ENCODE measurements at regions not wholly inside any gene's neighbourhood (a gene's known extent, or its start where the extent isn't known, plus 50 kb on each side); places are given as distances from the start of the nearest gene placed in this dataset.

- no peak for DNase-seq
- no peak overlapping the region for H3K27ac ChIP-seq
- H3F3A ChIP-seq (ENCODE audit: insufficient read depth, low read depth), result no peaks in the 10 kb centered on the region
- TF ChIP-seq, protein P1, sequence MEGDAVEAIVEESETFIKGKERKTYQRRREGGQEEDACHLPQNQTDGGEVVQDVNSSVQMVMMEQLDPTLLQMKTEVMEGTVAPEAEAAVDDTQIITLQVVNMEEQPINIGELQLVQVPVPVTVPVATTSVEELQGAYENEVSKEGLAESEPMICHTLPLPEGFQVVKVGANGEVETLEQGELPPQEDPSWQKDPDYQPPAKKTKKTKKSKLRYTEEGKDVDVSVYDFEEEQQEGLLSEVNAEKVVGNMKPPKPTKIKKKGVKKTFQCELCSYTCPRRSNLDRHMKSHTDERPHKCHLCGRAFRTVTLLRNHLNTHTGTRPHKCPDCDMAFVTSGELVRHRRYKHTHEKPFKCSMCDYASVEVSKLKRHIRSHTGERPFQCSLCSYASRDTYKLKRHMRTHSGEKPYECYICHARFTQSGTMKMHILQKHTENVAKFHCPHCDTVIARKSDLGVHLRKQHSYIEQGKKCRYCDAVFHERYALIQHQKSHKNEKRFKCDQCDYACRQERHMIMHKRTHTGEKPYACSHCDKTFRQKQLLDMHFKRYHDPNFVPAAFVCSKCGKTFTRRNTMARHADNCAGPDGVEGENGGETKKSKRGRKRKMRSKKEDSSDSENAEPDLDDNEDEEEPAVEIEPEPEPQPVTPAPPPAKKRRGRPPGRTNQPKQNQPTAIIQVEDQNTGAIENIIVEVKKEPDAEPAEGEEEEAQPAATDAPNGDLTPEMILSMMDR (conservative IDR thresholded peaks at IDR 0.05), result no peak
- no peak for TF ChIP-seq EZH2 (IDR thresholded peaks at IDR 0.05; ENCODE audit: low read depth)
- H3K4me1 ChIP-seq (replicated peaks; ENCODE audit: insufficient read depth), result no peaks in the 10 kb centered on the region
- ChIA-PET CTCF (interaction anchor here (0.6 kb wide), 1 partner anchor 56 kb away, joined by 3 read pairs; no protein-coding TSS in a partner anchor), POLR2A (ENCODE audit: unreplicated experiment) (no interaction called here)
- no peak overlapping the region for H2AFZ ChIP-seq
- no peak overlapping the region for H3K4me3 ChIP-seq
- no peaks in the 10 kb centered on the region for H3K79me2 ChIP-seq (ENCODE audit: low read depth)
- no peaks in the 10 kb centered on the region for H4K20me1 ChIP-seq (ENCODE audit: insufficient read depth)
- no peak overlapping the region for H3K4me2 ChIP-seq
- H3K36me3 ChIP-seq (ENCODE audit: low read depth), result no peaks in the 10 kb centered on the region
- intact Hi-C loops (cut with micrococcal nuclease; ENCODE audit: unreplicated experiment), result no loop called here
- peaks cover 71% of the 10 kb centered on the region for H3K27me3 ChIP-seq (ENCODE audit: insufficient read depth, low read depth)
- H3K9me3 ChIP-seq (ENCODE audit: insufficient read depth, low read depth), result no peaks in the 10 kb centered on the region
- BruUV-seq (replicated peaks), result no TSS peak
- H3K9me2 ChIP-seq (ENCODE audit: insufficient read depth), result no peaks in the 10 kb centered on the region
Measured at GRCh38 chr15:92290359-92290992, 103.2 kb upstream of the ST8SIA2 start.

GRCh38 chr15:92291900-92292299 lies 101.8 kb upstream of the ST8SIA2 start:
- Histone ChIP-seq H3K4me1 (replicated peaks; ENCODE audit: insufficient read depth) (no peaks in the 10 kb centered on the region), H3K4me2 (no peak overlapping the region), H3K4me3 (no peak overlapping the region), H3K27me3 (ENCODE audit: insufficient read depth, low read depth) (peaks cover 77% of the 10 kb centered on the region), H3K27ac (no peak overlapping the region), H2AFZ (no peak overlapping the region), H3K9me3 (ENCODE audit: insufficient read depth, low read depth) (no peaks in the 10 kb centered on the region), H3K9me2 (ENCODE audit: insufficient read depth) (no peaks in the 10 kb centered on the region), H3K79me2 (ENCODE audit: low read depth) (no peaks in the 10 kb centered on the region), H3F3A (ENCODE audit: insufficient read depth, low read depth) (no peaks in the 10 kb centered on the region), H4K20me1 (ENCODE audit: insufficient read depth) (no peaks in the 10 kb centered on the region), H3K36me3 (ENCODE audit: low read depth) (no peaks in the 10 kb centered on the region)
- DNase-seq, result no peak
- no TSS peak for BruUV-seq (replicated peaks)
- intact Hi-C loops (cut with micrococcal nuclease; ENCODE audit: unreplicated experiment), result no loop called here
- POLR2A ChIA-PET (ENCODE audit: unreplicated experiment), result no interaction called here
- TF ChIP-seq, protein P1 (conservative IDR thresholded peaks at IDR 0.05), result no peak
- TF ChIP-seq EZH2 (IDR thresholded peaks at IDR 0.05; ENCODE audit: low read depth), result no peak
- CTCF ChIA-PET, result no interaction called here

- no peak for DNase-seq
- no peak for TF ChIP-seq EZH2 (IDR thresholded peaks at IDR 0.05; ENCODE audit: low read depth)
- TF ChIP-seq, protein P1 (conservative IDR thresholded peaks at IDR 0.05), result no peak
- H2AFZ ChIP-seq, result no peak overlapping the region
- no peaks in the 10 kb centered on the region for H3F3A ChIP-seq (ENCODE audit: insufficient read depth, low read depth)
- ChIA-PET POLR2A (ENCODE audit: unreplicated experiment) (no interaction called here), CTCF (no interaction called here)
- no peaks in the 10 kb centered on the region for H3K79me2 ChIP-seq (ENCODE audit: low read depth)
- no peaks in the 10 kb centered on the region for H3K4me1 ChIP-seq (replicated peaks; ENCODE audit: insufficient read depth)
- H3K4me3 ChIP-seq, result no peak overlapping the region
- H3K36me3 ChIP-seq (ENCODE audit: low read depth), result no peaks in the 10 kb centered on the region
- H3K27ac ChIP-seq, result no peak overlapping the region
- intact Hi-C loops (cut with micrococcal nuclease; ENCODE audit: unreplicated experiment), result no loop called here
- no peak overlapping the region for H3K4me2 ChIP-seq
- no peaks in the 10 kb centered on the region for H4K20me1 ChIP-seq (ENCODE audit: insufficient read depth)
- BruUV-seq (replicated peaks), result no TSS peak
- peaks cover 85% of the 10 kb centered on the region for H3K27me3 ChIP-seq (ENCODE audit: insufficient read depth, low read depth)
- no peaks in the 10 kb centered on the region for H3K9me3 ChIP-seq (ENCODE audit: insufficient read depth, low read depth)
- no peaks in the 10 kb centered on the region for H3K9me2 ChIP-seq (ENCODE audit: insufficient read depth)
Measured at GRCh38 chr15:92294759-92295158, 98.9 kb upstream of the ST8SIA2 start.

All from PC-9 (cell line).